ENCODE measurements at regions not wholly inside any gene's neighbourhood (a gene's known extent, or its start where the extent isn't known, plus 50 kb on each side); places are given as distances from the start of the nearest gene placed in this dataset.

GRCh38 chrX:15107367-15107988 is 162.4 kb downstream of the ASB9 start:
- no peak for ATAC-seq (ENCODE audit: low FRiP score in 2 of 2)
- 79 to 90% methylated on average over 1 of the region's 1 CpG for WGBS, 2 donors
- no peak overlapping the region for H3K4me3 ChIP-seq

GRCh38 chrX:15098505-15098904 is 171.4 kb downstream of the ASB9 start:
- Histone ChIP-seq H3K4me3 (no peak overlapping the region), H3K27ac (no peak overlapping the region), H3K27me3 (no peaks in the 10 kb centered on the region), H3K4me1 (no peaks in the 10 kb centered on the region), H3K9me3 (no peaks in the 10 kb centered on the region), H3K36me3 (no peaks in the 10 kb centered on the region)
- DNase-seq = no peak
- ATAC-seq (ENCODE audit: low FRiP score in 2 of 2) = no peak
- WGBS, 2 donors = 82 to 85% methylated on average over 2 of the region's 2 CpGs
- TF ChIP-seq CTCF (IDR thresholded peaks at IDR 0.05) (no peak), EP300 (IDR thresholded peaks at IDR 0.05) (no peak), POLR2AphosphoS5 (IDR thresholded peaks at IDR 0.05) (no peak), POLR2A (IDR thresholded peaks at IDR 0.05) (no peak)

More at GRCh38 chrX:15107367-15107988, 162.4 kb downstream of the ASB9 start:
- Histone ChIP-seq H3K36me3 (no peaks in the 10 kb centered on the region), H3K27me3 (no peaks in the 10 kb centered on the region), H3K27ac (no peak overlapping the region), H3K9me3 (peaks cover 0 to 13% (median 6%) of the 10 kb centered on the region in 4 donors), H3K4me1 (no peaks in the 10 kb centered on the region)
- TF ChIP-seq POLR2AphosphoS5 (IDR thresholded peaks at IDR 0.05) (no peak), POLR2A (IDR thresholded peaks at IDR 0.05) (no peak), CTCF (IDR thresholded peaks at IDR 0.05) (no peak)
- DNase-seq = no peak

GRCh38 chrX:15087747-15088146 is 182.1 kb downstream of the ASB9 start:
- Histone ChIP-seq H3K9me3 (no peaks in the 10 kb centered on the region), H3K4me1 (no peaks in the 10 kb centered on the region), H3K4me3 (no peak overlapping the region), H3K36me3 (no peaks in the 10 kb centered on the region), H3K27me3 (no peaks in the 10 kb centered on the region), H3K27ac (no peak overlapping the region)
- TF ChIP-seq CTCF (IDR thresholded peaks at IDR 0.05) (no peak), EP300 (IDR thresholded peaks at IDR 0.05) (no peak), POLR2A (IDR thresholded peaks at IDR 0.05) (no peak), POLR2AphosphoS5 (IDR thresholded peaks at IDR 0.05) (no peak)
- WGBS, 2 donors = 69 to 77% methylated on average over 5 of the region's 5 CpGs
- no peak for ATAC-seq (ENCODE audit: low FRiP score in 2 of 2)
- DNase-seq = no peak

- ATAC-seq (ENCODE audit: low FRiP score in 2 of 2) (no peak), DNase-seq (no peak)
- TF ChIP-seq POLR2A (IDR thresholded peaks at IDR 0.05) (no peak), CTCF (IDR thresholded peaks at IDR 0.05) (no peak), EP300 (IDR thresholded peaks at IDR 0.05) (no peak), POLR2AphosphoS5 (IDR thresholded peaks at IDR 0.05) (no peak)
- Histone ChIP-seq H3K4me3 (no peak overlapping the region), H3K9me3 (no peaks in the 10 kb centered on the region), H3K27me3 (no peaks in the 10 kb centered on the region), H3K4me1 (no peaks in the 10 kb centered on the region), H3K27ac (no peak overlapping the region), H3K36me3 (no peaks in the 10 kb centered on the region)
- WGBS, 2 donors = 43 to 53% methylated on average over 7 of the region's 7 CpGs
These were observed 196.6 kb downstream of the ASB9 start for GRCh38 chrX:15073313-15073712.

- Histone ChIP-seq H3K4me3 (no peak overlapping the region), H3K27ac (no peak overlapping the region), H3K36me3 (no peaks in the 10 kb centered on the region), H3K9me3 (no peaks in the 10 kb centered on the region), H3K27me3 (no peaks in the 10 kb centered on the region), H3K4me1 (no peaks in the 10 kb centered on the region)
- DNase-seq (no peak), ATAC-seq (ENCODE audit: low FRiP score in 2 of 2) (no peak)
- TF ChIP-seq POLR2AphosphoS5 (IDR thresholded peaks at IDR 0.05) (no peak), CTCF (IDR thresholded peaks at IDR 0.05) (no peak), EP300 (IDR thresholded peaks at IDR 0.05) (no peak), POLR2A (IDR thresholded peaks at IDR 0.05) (no peak)
- WGBS, 2 donors = 67 to 80% methylated on average over 3 of the region's 3 CpGs
These were observed 197.0 kb downstream of the ASB9 start for GRCh38 chrX:15072880-15073279.
